ENCODE measurements at regions not wholly inside any gene's neighbourhood (a gene's known extent, or its start where the extent isn't known, plus 50 kb on each side); places are given as distances from the start of the nearest gene placed in this dataset.
"Not testable (repeated sequence)": the region's sequence is repeated elsewhere in the genome, so short reads cannot be mapped to it uniquely, and the experiment has no call there.

DNA sequence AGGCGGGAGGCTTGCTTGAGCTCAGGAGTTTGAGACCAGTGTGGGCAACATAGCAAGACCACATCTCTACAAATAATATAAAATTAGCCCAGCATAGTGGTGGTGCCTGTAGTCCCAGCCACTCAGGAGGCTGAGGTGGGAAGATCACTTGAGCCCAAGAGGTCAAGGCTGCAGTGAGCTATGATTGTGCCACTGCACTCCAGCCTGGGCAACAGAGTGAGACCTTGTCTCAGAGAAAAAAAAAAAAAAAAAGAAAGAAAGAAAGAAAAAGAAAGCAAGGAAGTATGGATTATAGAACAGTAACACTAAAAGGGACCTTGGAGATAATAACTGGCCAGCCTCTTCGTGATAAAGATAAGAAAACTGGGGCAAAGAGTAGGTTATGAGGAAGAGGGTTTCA is 130.4 kb downstream of the PLCE1 start:
- not testable (repeated sequence) for DNase-seq (ENCODE audit: low read depth in 2 of 3, low spot score in 1 of 3)

DNA sequence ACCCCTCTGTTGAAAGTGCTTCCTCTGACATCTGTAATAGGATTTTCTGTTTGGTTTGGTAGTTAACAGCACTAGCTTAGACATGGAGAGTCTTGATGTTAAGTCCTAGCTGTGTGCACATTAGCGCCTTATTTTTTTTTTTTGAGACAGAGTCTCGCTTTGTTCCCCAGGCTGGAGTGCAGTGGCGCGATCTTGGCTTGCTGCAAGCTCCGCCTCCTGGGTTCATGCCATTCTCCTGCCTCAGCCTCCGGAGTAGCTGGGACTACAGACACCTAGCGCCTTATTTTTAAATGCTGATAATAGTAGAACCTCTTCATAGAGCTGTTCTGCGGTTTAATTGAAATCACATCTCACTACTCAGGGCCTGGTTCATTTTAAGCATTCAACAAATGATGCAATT is 131.5 kb downstream of the PLCE1 start:
- DNase-seq (ENCODE audit: low read depth in 2 of 3, low spot score in 1 of 3) = not testable (repeated sequence)

DNA sequence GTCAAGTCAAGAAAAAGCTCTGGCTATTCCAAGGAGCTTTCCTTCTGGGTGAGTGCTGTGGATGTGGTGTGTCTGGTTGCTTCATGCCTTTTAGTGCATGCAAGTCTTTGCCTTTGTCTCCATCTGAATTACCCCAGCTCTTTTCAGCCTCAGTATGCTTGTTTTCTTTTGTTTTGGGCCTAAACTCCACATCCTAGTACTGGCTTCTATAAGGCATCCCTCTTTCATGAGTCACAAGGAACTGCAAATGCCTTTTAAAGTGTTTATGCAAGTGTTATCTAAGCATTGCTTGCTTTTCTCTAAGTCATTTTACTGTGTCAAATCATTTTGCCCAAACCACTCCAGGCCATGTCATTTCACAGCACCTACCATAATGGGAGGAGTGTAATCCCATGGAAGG is 132.1 kb downstream of the PLCE1 start:
- no peak for DNase-seq (ENCODE audit: low read depth in 2 of 3, low spot score in 1 of 3)

DNA sequence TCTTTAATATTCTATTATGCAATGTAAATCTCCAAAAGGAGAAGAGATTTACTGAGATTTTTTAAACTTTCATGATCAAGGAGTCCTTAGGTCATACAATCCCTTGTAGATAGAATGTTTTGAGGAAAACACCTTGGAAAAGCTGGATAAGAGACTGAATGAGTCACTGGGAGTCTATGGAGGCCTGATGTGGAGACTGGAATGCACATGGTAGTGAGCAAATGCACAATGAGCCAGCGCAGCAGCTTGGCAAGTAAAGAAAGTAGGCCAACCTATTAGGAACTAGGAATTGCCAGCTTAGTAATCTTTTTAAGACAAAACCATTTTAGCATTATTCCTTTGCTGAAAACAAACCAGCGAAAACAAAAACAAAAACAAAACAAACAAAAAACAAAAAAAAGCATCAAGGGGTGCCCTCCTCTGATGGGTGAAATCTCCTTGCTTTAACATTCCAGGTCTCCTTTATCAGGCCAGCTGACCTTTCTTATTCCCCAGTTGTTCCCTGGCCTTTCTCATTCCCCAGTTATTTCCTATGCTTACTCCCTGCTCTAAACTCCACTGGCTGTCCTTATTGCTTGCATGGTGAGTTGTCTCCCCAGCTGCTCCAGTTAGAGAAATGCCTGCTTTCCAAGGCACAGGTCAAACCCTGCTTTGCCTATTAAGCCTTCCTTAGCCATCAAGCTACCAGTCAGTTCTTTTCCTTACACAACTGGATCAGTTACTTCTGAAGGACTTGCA is 135.8 kb downstream of the PLCE1 start:
- DNase-seq (ENCODE audit: low read depth in 2 of 3, low spot score in 1 of 3) = no peak

DNA sequence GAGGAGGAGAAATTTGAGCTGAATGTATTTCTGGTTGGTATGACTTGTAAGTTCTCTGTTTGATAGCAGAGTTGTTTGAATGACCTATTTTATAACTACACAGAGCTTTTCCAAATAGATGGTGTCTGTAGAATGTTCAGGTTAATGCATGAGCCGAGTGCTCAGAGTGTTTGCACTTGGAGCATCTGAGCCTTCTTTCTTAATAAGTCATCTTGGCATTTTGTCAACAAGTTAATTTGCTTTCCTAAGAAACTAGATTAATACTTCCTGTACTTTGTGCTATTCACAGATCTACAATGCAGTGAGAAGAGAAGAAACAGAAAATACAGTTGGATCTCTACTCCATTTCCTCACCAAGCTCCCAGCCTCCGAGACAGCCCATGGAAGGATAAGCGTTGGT is 138.2 kb downstream of the PLCE1 start:
- no peak for DNase-seq (ENCODE audit: low read depth in 2 of 3, low spot score in 1 of 3)

DNA sequence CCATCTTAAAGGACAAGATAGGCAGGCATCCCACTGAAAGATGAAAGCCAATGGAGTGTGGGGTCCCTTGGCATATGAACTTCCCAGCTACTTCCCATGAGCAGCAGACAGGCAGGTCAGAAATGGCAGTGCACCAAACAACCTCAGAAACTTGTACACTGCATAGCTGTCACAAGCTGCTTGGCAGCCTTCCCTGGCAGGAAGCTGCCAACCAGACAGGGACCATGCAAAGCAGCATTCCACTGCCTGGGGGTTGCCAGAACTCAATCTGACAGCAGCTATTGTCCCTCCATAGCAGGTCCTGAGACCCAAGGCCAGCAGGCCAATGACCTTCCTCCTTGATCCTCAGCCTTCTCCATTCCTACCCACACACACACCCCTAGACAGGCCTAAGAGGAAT is 139.5 kb downstream of the PLCE1 start:
- DNase-seq (ENCODE audit: low read depth in 2 of 3, low spot score in 1 of 3) = no peak

DNA sequence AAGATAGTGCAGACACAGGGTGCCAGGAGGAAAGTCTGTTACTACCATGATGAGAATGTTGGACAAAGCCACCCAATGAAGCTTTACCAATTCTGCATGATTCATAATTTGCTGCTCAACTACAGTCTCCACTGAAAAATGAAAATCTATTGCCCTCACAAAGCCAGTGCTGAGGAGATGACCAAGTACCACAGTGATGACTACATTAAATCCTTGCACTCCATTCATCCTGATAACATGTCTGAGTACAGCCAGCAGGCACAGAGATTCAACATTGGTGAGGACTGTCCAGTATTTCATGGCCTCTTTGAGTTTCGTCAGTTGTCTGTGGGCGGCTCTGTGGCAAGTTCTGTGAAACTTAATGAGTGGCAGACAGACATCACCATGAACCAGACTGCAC is 144.0 kb downstream of the PLCE1 start:
- no peak for DNase-seq (ENCODE audit: low read depth in 2 of 3, low spot score in 1 of 3)

DNA sequence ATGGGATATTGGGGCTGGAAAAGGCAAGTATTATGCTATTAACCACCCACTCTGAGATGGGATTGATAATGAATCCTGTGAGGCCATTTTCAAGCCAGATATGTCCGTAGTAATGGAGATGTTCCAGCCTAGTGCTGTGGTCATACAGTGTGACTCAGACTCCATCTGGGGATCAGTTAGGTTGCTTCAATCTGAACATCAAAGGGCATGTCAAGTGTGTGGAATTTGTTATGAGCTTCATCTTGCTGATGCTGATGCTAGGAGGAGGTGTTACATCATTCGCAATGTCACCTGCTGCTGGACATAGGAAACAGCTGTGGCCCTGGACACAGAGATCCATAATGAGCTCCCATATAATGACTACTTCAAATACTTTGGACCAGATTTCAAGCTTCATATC is 144.7 kb downstream of the PLCE1 start:
- no peak for DNase-seq (ENCODE audit: low read depth in 2 of 3, low spot score in 1 of 3)

DNA sequence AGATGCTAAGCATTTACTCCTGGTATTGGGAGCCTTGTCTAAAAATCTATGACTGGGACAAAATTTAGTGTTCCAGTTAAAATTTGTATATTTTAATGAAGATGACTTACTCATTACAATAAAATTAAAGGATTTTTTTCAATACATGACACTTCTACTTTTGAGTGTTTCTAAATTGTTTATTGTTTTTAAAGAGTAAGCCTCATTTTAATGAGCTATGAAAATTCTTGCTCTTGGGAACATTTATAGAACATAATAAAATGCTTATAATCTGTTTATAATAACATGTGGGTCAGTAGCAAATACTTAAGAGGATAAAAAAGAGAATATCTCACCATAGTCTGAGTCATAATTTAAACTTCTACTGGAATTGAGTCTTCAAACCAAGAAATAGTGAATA is 149.5 kb downstream of the PLCE1 start:
- DNase-seq (ENCODE audit: low read depth in 2 of 3, low spot score in 1 of 3) = no peak

DNA sequence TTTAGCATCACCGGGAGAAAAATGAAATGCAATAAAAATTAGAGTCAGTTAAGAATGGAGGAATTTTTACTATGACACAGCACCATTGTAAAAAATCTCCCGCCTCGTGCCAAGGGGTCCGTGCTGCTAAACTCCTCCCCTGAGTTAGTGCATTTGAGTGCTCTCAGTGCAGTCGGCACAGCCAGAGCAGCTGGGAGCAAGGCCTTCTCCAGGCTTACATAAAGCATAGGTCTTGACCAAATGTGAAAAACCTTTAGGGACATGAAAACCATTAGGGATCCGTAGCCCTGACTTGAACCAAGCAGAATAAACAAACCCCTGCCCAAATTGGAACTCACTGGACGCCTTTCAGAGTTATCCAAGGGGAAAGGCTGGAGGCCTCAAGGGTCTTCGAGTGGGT is 152.6 kb downstream of the PLCE1 start:
- no peak for DNase-seq (ENCODE audit: low read depth in 2 of 3, low spot score in 1 of 3)

DNA sequence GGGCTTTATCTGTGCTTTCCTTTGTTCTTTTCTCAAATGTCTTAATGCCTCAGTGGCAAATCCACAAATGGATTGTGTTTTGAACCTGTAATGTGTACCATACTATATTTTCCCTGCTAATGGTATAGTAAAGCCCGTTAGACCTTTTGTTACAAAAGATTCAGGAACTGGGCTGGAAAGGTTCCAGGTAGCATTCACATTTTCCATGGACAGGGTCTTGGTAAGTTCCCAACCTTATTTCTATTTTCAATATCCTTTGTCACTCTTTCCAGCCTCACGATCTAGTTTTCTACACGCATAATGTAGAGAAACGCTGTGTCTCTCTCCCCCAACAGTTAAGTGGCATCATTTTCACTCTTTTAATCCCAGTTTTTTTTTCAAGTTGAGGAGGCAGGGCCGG is 153.0 kb downstream of the PLCE1 start:
- no peak for DNase-seq (ENCODE audit: low read depth in 2 of 3, low spot score in 1 of 3)

DNA sequence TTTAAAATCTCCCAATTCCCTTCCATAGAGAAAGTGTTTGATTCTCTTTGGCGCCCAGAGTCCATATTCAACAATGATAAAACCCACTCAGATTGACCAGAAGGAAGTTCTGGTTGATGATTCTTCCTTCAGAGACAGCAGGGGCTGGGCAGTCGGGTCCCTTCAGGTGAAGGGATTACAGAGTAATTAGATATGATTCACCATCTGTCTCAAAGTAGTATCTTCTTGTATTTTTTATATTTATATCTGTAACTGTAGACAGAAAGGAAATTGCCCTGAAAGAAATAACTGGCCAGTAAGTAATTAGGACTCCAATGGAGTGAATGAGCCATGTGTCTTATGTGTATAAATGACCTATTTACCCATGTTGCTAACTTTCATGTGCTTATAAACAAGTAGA is 156.0 kb downstream of the PLCE1 start:
- no peak for DNase-seq (ENCODE audit: low read depth in 2 of 3, low spot score in 1 of 3)

DNA sequence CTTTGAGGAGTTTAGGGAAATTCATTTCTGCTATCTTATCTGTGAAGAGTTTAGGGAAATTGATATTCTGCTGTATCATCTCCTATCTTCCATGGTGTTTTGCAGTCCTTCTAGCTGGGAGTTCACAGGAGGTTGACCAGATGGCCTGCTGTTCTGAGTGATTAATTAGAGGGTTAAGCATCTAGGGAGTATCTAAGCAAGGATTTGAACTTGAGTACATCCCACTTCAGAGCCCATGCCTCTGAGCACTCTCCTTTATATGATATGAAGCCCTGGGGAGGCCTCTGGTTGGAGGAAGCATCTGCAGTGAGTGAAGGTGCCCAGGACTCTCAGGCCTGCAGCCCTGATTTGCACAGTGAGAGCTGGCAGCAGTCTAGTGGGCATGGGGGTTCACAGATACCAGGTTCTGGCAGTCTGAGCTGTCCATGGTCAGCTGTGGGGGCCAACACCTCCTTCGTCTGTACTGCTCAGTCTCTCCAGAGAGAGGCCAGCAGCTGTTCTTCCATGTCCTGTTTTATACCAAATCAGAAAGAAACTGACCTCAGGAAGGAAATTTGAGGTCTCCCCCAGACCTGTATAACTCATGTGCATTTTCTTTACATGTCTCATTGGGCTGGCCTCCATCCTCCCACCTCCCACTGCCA is 156.9 kb downstream of the PLCE1 start:
- DNase-seq (ENCODE audit: low read depth in 2 of 3, low spot score in 1 of 3) = no peak

DNA sequence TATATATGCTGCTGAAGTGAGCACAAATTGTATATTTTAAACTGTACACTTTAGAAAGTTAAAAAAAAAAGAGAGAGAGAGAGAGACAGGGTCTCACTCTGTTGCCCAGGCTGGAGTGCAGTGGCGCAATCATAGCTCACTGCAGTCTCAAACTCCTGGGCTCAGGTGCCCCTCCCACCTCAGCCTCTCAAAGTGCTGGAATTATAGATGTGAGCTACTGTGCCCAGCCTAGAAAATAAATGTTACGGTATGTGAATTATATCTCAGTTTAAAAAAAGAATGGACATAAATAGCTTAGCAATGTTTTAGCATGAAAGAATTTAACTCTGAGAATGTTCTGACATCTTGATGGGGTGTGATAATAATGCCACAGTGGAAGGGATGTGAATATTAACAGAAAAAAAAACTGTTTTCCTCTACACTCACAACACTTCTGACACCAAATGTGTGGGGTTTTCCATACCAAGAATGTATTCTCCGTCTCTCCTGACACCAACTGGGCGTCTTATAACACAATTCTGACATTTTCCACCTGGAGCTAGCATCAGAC is 162.1 kb downstream of the PLCE1 start:
- DNase-seq (ENCODE audit: low read depth in 2 of 3, low spot score in 1 of 3) = no peak

DNA sequence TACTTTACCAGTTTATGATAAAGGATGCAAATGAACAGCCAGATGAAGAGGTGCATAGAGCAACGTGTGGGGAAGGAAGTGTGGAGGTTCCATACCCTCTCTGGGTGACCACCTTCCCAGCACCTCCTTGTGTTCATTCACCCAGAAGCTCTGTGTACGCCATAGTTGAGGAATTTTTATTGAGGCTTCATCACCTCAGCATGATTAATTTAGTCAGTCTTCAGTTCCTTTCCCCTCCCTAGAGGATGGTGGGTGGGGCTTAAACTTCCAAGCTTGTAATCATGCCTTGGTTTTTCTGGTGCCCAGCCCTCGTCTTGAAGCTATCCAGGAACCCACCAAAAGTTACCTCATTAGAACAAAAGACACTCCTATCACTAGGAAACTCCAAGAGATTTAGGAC is 162.7 kb downstream of the PLCE1 start:
- DNase-seq (ENCODE audit: low read depth in 2 of 3, low spot score in 1 of 3) = no peak

DNA sequence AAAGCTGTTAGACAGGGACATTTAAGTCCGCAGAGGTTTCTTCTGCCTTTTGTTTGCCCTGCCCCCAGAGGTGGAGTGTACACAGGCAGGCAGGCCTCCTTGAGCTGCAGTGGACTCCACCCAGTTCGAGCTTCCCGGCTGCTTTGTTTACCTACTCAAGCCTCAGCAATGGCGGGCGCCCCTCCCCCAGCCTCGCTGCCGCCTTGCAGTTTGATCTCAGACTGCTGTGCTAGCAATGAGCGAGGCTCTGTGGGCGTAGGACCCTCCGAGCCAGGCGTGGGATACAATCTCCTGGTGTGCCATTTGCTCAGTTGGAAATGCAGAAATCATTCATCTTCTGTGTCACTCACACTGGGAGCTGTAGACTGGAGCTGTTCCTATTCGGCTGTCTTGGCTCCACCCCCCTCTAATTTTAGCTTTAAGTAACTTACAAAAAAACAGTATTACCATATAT is 171.5 kb downstream of the PLCE1 start:
- DNase-seq (ENCODE audit: low read depth in 2 of 3, low spot score in 1 of 3) = not testable (repeated sequence)

DNA sequence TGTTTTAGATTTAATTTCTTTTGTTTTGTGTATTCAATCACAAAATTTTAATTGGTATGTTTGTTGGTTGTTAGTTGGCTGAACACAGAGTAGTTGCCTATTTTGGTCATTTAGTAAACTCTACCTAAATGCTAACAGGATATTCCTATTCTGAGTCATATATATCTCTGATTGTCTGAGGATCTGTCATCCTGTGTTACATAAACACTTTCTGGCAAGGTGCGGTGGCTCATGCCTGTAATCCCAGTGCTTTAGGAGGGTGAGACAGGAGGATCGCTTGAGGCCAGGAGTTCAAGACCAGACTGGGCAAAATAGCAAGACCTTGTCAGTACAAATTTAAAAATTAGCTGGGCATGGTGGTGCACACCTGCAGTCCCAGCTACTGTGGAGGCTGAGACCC is 178.6 kb downstream of the PLCE1 start:
- DNase-seq (ENCODE audit: low read depth in 2 of 3, low spot score in 1 of 3) = no peak

DNA sequence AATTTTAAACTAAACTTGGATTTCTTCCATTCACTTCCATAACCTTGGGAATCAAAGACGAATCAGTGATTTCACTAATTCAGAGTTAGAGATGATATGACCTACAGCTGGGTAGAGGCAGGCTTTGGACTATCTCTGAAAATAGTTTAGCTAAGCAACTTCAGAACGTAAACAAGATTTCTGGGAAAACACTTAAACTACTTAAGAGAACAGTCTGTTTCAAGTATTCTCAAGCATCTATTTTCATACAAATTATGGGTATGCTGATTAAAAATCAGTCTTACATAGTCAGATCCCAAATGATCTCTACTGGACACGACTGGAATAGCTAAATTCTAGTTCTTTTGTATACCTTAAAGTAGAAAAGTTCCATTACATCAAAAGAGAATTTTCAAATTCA is 179.9 kb downstream of the PLCE1 start:
- DNase-seq (ENCODE audit: low read depth in 2 of 3, low spot score in 1 of 3) = no peak

DNA sequence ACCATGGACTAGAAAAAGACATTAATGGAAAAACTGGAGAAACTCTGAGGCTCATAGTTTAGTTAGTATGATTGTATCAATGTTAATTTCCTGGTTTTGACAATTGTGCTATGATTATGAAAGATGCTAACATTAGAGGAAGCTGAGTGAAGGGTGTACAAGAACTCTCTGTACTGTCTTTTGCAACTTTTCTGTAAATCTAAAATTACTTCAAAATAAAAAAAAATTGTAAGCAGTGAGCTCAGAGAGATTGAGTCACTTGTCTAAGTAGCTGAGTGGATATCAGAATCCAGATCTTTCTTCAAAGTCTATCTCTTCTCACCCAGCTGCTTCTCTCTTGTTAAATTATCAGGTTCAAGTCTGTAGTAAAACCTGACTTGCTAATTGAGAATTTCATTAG is 181.1 kb downstream of the PLCE1 start:
- no peak for DNase-seq (ENCODE audit: low read depth in 2 of 3, low spot score in 1 of 3)

DNA sequence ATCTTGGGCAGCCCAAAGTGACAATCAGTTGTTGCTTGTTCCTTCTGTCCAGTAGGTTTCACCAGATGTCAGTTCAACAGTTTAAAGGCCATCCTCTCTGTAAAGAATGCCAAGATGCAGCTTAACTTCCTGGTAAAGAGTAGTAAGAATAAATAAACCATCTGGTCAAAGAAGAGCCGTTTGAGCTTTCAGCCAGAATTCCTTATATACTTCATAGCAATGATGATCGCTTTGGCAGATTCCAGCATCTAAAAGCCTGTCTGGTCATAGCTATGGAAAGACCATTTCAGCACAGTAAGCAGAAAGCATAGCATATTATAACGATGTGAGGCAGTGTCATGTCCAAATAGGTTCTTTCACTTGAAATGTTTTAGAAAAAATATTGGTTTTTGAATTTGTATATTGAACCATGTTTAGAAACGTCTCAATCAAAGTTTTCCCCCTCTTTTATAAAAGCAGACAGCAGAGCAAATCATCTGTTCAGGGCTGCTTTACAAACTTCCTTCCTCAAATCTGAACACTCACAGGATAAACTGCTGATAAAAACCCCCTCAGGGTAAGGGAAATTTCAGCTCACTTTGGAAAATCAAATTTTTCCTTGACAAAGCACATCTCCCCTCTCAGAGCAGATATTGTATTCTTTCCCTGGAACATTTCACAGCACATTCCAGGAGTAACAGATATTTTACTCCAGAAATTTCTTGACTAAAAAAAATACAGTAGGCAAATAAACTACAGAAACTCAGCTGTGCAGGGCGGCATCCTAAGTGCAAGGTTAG is 184.1 kb downstream of the NOC3L start:
- no peak for DNase-seq (ENCODE audit: low read depth in 2 of 3, low spot score in 1 of 3)

DNA sequence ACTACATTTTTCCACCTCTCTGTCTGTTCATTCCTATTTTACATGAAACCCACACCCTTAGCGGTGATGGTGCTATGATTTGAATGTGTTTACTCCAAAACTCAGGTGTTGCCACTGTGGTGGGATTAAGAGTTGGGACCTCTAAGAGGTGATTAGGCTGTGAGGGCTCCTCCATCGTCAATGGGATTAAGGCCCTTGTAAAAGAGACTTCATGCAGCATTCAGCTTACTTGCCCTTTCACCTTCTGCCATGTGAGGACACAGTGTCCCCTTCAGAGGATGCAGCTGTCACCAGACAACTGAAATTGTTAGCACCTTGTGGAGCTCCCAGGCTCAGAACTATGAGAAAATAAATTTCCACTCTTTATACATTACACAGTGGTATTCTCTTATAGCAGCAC is 182.2 kb downstream of the NOC3L start:
- no peak for DNase-seq (ENCODE audit: low read depth in 2 of 3, low spot score in 1 of 3)
